ENCODE measurements at regions not wholly inside any gene's neighbourhood (a gene's known extent, or its start where the extent isn't known, plus 50 kb on each side); places are given as distances from the start of the nearest gene placed in this dataset.

- TF ChIP-seq, protein P1, sequence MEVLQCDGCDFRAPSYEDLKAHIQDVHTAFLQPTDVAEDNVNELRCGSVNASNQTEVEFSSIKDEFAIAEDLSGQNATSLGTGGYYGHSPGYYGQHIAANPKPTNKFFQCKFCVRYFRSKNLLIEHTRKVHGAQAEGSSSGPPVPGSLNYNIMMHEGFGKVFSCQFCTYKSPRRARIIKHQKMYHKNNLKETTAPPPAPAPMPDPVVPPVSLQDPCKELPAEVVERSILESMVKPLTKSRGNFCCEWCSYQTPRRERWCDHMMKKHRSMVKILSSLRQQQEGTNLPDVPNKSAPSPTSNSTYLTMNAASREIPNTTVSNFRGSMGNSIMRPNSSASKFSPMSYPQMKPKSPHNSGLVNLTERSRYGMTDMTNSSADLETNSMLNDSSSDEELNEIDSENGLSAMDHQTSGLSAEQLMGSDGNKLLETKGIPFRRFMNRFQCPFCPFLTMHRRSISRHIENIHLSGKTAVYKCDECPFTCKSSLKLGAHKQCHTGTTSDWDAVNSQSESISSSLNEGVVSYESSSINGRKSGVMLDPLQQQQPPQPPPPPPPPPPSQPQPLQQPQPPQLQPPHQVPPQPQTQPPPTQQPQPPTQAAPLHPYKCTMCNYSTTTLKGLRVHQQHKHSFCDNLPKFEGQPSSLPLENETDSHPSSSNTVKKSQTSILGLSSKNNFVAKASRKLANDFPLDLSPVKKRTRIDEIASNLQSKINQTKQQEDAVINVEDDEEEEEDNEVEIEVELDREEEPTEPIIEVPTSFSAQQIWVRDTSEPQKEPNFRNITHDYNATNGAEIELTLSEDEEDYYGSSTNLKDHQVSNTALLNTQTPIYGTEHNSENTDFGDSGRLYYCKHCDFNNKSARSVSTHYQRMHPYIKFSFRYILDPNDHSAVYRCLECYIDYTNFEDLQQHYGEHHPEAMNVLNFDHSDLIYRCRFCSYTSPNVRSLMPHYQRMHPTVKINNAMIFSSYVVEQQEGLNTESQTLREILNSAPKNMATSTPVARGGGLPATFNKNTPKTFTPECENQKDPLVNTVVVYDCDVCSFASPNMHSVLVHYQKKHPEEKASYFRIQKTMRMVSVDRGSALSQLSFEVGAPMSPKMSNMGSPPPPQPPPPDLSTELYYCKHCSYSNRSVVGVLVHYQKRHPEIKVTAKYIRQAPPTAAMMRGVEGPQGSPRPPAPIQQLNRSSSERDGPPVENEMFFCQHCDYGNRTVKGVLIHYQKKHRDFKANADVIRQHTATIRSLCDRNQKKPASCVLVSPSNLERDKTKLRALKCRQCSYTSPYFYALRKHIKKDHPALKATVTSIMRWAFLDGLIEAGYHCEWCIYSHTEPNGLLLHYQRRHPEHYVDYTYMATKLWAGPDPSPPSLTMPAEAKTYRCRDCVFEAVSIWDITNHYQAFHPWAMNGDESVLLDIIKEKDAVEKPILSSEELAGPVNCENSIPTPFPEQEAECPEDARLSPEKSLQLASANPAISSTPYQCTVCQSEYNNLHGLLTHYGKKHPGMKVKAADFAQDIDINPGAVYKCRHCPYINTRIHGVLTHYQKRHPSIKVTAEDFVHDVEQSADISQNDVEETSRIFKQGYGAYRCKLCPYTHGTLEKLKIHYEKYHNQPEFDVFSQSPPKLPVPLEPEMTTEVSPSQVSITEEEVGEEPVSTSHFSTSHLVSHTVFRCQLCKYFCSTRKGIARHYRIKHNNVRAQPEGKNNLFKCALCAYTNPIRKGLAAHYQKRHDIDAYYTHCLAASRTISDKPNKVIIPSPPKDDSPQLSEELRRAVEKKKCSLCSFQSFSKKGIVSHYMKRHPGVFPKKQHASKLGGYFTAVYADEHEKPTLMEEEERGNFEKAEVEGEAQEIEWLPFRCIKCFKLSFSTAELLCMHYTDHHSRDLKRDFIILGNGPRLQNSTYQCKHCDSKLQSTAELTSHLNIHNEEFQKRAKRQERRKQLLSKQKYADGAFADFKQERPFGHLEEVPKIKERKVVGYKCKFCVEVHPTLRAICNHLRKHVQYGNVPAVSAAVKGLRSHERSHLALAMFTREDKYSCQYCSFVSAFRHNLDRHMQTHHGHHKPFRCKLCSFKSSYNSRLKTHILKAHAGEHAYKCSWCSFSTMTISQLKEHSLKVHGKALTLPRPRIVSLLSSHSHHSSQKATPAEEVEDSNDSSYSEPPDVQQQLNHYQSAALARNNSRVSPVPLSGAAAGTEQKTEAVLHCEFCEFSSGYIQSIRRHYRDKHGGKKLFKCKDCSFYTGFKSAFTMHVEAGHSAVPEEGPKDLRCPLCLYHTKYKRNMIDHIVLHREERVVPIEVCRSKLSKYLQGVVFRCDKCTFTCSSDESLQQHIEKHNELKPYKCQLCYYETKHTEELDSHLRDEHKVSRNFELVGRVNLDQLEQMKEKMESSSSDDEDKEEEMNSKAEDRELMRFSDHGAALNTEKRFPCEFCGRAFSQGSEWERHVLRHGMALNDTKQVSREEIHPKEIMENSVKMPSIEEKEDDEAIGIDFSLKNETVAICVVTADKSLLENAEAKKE (CRISPR knock-in tag; IDR thresholded peaks at IDR 0.05), result no peak
Measured at GRCh38 chr2:116810071-116810470, 1004.4 kb upstream of the DDX18 start (continued).

GRCh38 chr2:116810645-116811044 is 1003.8 kb upstream of the DDX18 start:
- Mint-ChIP-seq H3K4me1 (no peaks in the 10 kb centered on the region), H3K27me3 (ENCODE audit: insufficient read depth, low read depth, poor library complexity) (no peaks in the 10 kb centered on the region)
- TF ChIP-seq, protein P2, sequence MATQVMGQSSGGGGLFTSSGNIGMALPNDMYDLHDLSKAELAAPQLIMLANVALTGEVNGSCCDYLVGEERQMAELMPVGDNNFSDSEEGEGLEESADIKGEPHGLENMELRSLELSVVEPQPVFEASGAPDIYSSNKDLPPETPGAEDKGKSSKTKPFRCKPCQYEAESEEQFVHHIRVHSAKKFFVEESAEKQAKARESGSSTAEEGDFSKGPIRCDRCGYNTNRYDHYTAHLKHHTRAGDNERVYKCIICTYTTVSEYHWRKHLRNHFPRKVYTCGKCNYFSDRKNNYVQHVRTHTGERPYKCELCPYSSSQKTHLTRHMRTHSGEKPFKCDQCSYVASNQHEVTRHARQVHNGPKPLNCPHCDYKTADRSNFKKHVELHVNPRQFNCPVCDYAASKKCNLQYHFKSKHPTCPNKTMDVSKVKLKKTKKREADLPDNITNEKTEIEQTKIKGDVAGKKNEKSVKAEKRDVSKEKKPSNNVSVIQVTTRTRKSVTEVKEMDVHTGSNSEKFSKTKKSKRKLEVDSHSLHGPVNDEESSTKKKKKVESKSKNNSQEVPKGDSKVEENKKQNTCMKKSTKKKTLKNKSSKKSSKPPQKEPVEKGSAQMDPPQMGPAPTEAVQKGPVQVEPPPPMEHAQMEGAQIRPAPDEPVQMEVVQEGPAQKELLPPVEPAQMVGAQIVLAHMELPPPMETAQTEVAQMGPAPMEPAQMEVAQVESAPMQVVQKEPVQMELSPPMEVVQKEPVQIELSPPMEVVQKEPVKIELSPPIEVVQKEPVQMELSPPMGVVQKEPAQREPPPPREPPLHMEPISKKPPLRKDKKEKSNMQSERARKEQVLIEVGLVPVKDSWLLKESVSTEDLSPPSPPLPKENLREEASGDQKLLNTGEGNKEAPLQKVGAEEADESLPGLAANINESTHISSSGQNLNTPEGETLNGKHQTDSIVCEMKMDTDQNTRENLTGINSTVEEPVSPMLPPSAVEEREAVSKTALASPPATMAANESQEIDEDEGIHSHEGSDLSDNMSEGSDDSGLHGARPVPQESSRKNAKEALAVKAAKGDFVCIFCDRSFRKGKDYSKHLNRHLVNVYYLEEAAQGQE (IDR thresholded peaks at IDR 0.05; ENCODE audit: unreplicated experiment), result no peak
- TF ChIP-seq POLR2AphosphoS5 (IDR thresholded peaks at IDR 0.05; ENCODE audit: low read depth) (no peak), JUNB (IDR thresholded peaks at IDR 0.05; ENCODE audit: unreplicated experiment) (no peak), ZNF114 (CRISPR knock-in tag; IDR thresholded peaks at IDR 0.05) (no peak), CTCF (conservative IDR thresholded peaks at IDR 0.05; ENCODE audit: low read depth in 2 of 2) (no peak), CREB1 (CRISPR knock-in tag; IDR thresholded peaks at IDR 0.05; ENCODE audit: low read depth) (no peak)

More at GRCh38 chr2:116810645-116811044, 1003.8 kb upstream of the DDX18 start:
- H3K27ac ChIP-seq (ENCODE audit: low read depth), result no peak overlapping the region
- ATAC-seq (no peak), DNase-seq (ENCODE audit: low spot score) (no peak)
- no peaks in the 10 kb centered on the region for H3F3A ChIP-seq (replicated peaks; ENCODE audit: low read depth)
- Mint-ChIP-seq H3K27ac (no peak overlapping the region), H3K4me3 (no peak overlapping the region), H3K36me3 (ENCODE audit: low read depth) (no peaks in the 10 kb centered on the region), H3K9me3 (no peaks in the 10 kb centered on the region; the same call in 2 of the 3 replicates)
- H3K27me3 ChIP-seq (ENCODE audit: insufficient read depth), result no peaks in the 10 kb centered on the region
- no peak overlapping the region for H3K4me2 ChIP-seq
- H3K4me1 ChIP-seq (ENCODE audit: insufficient read depth), result no peaks in the 10 kb centered on the region
- no peaks in the 10 kb centered on the region for H3K79me2 ChIP-seq (replicated peaks; ENCODE audit: insufficient read depth)
- H3K9me2 ChIP-seq (ENCODE audit: insufficient read depth), result peaks cover 5% of the 10 kb centered on the region; the same call in 1 of the 2 replicates
- H2AFZ ChIP-seq, result no peak overlapping the region
- H3K4me3 ChIP-seq, result no peak overlapping the region
- no peaks in the 10 kb centered on the region; the same call in 1 of the 2 replicates for H4K20me1 ChIP-seq (replicated peaks; ENCODE audit: insufficient read depth)
- no peaks in the 10 kb centered on the region for H3K36me3 ChIP-seq (ENCODE audit: insufficient read depth)
